ENCODE measurements at regions not wholly inside any gene's neighbourhood (a gene's known extent, or its start where the extent isn't known, plus 50 kb on each side); places are given as distances from the start of the nearest gene placed in this dataset.

- no peak for TF ChIP-seq POLR2A (IDR thresholded peaks at IDR 0.05)
- TF ChIP-seq CTCF (IDR thresholded peaks at IDR 0.05) = no peak
- TF ChIP-seq POLR2AphosphoS5 (IDR thresholded peaks at IDR 0.05) = no peak
Measured at GRCh38 chr4:33037464-33037863, 2317.3 kb downstream of the PCDH7 start.
